Stimulated activated naive CD4-positive, alpha-beta T cell (primary cell): ENCODE measurements at regions not wholly inside any gene's neighbourhood (a gene's known extent, or its start where the extent isn't known, plus 50 kb on each side); places are given as distances from the start of the nearest gene placed in this dataset.

Experiments
- DNase-seq, 6 experiments: peaks; one replicate each; lab custom pipeline; 2025; lab: John Stamatoyannopoulos, UW

- DNase-seq = no peak
Observed at GRCh38 chr9:115367321-115367720, 249.4 kb upstream of the TNC start.

DNA sequence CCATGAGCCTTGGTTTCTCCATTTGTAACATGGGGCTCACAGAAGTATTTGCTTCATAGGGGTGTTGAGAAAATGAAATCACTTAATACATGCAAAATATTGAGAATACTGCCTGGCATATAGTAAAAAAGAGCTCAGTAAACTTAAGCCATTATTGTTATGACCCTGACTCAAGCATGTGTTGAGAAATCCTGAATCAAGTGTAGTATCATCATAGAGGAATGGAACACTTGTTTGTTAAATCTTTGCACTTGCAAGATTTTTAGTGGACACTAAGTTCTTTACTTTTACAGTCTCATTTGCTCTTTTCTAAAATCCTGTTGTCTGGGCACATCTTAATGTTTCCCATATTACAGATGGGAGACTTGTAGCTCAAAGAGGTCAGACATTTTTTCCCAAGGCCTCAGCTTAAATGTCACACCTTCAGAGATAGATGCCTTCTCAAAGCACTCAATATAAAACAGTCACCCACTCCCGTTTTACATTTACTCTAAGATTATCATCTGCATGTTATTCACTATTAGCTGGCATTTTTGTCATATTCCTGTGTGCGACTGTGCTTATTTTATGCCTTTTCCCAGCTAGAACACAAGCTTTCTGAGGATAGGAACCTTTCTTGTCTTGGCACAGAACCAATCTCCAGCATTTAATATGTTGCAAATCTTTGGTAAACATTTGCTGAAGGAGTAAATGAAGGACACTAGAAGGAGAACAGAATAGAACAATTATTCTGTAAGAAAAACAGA lies 250.0 kb upstream of the TNC start:
- no peak for DNase-seq

DNA sequence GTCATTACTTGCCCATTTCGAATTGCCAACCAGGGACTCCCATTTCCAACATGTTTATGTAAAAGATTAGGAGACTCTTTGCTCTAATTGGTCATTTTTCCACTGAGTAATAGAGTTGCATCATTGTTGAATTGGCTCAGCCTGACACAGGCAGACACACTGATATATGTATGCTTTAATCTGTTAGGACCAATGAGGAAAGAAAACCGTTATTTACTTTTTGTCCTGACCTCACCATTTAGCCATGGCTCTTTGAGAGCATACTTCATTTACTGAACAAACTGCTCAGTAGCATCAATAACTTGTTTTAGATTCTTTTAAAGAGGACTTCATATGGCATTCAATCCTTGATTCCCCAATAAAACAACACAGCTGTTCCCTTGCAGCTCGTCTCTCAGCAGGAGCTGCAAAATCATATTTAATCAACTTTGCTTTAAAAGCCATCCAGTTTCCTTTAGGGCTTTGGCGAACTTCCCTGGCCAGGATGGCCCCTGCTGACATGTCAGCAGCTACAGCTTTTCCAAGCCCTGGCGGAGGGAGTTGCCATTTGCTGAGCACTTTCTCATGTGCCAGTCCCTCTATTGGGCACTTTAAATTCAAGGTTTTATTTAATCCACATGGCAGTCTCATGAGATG lies 251.5 kb upstream of the TNC start:
- DNase-seq = no peak

DNA sequence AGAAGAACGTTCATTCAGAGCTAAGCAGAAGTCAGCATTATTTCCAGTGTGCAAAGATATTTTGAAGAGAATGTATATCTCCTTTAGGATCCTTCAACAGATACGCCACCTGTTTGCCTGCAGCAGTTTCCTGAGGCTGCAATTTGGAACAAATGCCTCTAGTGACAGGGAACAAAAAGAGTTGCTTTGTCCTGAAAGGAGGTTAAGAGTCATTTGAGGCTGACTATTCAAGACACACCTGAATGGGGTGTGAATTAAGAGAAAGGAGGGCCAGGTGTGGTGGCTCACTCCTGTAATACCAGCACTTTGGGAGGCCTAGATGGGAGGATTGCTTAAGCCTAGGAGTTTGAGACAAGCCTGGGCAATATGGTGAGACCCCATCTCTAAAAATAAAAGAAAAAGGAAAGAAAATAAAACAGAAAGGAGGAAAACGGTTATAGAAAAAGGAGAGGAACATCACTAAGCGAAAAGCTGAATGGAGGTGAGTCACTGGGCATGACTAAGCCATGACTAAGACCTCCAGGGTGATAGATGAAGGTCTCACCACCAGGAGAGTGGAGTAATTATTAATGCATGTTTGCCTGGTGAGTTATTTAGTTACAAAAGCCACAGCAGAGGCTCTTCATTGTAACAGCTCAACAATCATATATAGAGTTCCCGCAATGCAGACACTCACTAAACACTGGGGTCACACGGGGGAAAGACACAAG lies 255.2 kb upstream of the TNC start:
- no peak for DNase-seq

DNA sequence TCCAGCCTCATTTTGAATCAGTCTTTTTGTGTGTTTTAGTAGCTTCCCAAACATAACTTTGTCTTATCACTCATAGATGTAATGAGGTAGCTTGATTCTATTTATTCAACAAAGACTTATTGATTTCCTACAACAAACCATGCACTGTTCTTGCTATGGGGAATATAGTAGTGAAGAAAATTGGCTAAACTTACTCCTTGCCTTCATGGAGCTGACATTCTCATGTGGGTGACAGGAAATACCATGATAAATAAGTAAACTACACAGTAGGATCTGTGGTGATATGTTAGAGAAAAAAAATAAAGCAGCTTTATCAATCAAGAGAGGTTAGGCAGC lies 255.7 kb upstream of the TNC start:
- no peak for DNase-seq

- no peak for DNase-seq
Observed at GRCh38 chr9:115374724-115375268, 256.8 kb upstream of the TNC start.

DNA sequence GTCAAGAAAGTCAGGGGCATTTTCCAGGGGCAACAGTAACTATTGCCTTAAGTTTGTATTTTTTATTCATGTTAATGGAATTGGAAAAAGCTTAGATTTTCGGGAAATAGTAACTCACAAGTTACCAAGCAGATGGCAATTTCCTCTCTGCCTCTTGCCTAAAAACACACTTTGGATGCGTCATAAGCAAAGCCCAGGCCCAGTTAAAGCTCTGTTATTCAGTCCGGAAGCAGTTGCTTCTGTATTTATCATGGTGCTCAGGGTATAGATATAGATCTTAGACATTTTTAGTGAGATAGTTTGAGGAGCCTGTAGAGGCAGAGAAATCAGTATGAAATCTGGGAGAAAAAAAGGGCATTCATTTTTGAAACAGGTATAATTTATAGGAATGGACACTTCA lies 260.3 kb upstream of the TNC start:
- no peak for DNase-seq

GRCh38 chr9:115378758-115379157 lies 260.8 kb upstream of the TNC start:
- DNase-seq = no peak

DNA sequence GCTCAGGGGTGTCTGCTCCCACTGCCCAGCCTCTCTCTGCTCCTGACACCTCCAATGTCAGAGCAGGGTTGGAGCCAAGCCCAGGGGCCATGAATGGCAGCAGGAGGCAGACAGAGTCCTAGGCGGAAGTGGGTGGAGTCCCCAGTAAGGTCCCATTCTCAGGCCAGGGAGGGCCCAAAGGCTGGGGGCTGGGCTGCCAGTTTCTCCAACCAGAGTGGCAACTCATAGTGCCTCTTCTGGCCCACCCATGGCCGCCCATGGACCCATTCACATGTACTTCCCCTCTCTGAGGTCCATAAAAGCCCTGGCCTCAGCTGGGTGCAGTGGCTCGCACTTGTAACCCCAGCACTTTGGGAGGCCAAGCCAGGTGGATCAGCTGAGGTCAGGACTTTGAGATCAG lies 261.8 kb upstream of the TNC start:
- no peak for DNase-seq

- no peak for DNase-seq
Observed at GRCh38 chr9:115382865-115383264, 264.9 kb upstream of the TNC start.

- no peak for DNase-seq
Observed at GRCh38 chr9:115385383-115386122, 267.6 kb upstream of the TNC start.

DNA sequence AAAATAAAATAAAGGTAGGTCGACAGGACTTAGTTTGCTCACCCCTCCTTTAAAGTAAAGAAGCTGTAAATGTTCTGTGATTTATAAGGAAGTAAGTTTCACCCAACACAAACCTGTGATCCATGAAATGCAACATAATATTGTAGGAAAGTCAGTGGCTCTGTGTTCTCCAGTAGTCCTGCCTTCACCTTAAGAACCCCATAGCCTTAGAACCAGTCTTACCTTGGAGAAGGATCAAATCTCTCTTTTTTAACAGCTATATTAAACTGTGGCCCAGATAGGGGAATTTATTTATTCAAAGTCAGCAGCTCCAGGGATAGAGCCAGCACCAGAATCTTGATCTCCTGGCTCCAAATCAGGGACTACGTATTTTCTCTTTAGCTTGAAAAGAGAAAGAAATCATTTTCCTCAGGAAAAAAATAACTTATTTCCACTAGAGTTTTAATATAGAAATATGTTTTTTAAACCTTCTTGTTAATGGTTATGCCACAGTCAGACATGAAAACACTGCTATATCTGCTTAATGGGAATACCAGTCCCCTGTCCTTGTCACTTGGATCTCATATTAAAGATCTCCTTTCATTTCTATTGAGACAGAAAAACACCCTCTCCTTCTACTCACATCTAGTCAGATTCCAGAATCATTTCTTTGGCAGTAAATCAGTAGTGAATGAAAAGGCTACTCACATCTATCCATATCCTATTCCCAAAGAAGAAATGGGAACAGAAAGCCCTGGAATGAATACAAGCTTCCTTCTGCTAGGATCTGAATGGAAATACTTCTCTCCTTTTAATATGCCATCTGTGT lies 269.2 kb upstream of the TNC start:
- DNase-seq = no peak

- DNase-seq = no peak
Observed at GRCh38 chr9:115391168-115391825, 273.3 kb upstream of the TNC start.

GRCh38 chr9:115393976-115394775 lies 276.2 kb upstream of the TNC start:
- no peak for DNase-seq

- no peak for DNase-seq
Observed at GRCh38 chr9:115395511-115396021, 277.6 kb upstream of the TNC start.

DNA sequence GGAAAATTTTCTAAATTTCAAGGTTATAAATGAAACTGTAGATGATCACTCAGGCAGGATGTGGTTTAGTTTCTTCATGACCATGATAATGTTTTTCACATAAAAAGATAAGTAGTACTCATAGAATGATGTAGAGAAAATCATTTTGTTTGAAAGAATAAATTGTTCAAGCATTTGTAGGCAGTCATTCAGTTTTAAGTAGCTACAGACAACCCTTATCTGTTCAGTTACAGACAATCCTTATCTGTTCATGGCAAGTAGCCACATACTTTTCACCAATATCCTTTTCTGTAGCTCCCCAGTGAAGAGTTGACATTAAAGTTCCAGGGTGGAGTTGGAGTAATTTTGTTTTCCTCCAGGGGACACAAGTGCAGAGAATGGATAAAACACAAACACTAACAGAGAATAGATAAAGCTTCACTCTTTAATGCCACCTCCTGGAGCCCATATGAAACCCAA lies 278.1 kb upstream of the TNC start:
- DNase-seq = no peak

GRCh38 chr9:115397591-115398312 lies 279.8 kb upstream of the TNC start:
- no peak for DNase-seq

- no peak for DNase-seq
Observed at GRCh38 chr9:115398313-115398650, 280.3 kb upstream of the TNC start.

DNA sequence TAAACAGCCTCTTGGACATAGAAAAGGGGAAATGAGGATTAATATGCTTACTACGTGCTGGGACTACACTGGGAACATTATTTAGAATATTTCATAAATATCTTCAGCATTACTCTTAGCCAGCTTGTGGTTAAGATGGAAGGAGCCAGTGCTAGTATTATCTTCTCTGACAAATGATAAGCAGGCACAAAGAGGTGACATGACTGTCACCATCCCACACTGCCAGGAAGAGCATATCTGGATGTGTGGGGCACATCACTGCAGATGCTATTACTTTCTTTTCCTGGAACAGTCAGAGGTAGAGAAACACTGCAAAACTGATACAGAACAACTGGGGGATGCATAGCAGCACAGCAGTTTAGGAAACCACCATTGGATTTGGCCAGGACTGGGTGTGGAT lies 281.0 kb upstream of the TNC start:
- no peak for DNase-seq
